ENCODE measurements at regions not wholly inside any gene's neighbourhood (a gene's known extent, or its start where the extent isn't known, plus 50 kb on each side); places are given as distances from the start of the nearest gene placed in this dataset.

GRCh38 chr10:113259576-113260226 is 293.2 kb upstream of the HABP2 start:
- no peak for DNase-seq (ENCODE audit: low read depth)

- DNase-seq (ENCODE audit: low read depth) = no peak
Observed at GRCh38 chr10:113261161-113261560, 291.7 kb upstream of the HABP2 start.

GRCh38 chr10:113261611-113262091 is 291.2 kb upstream of the HABP2 start:
- no peak for DNase-seq (ENCODE audit: low read depth)

- no peak for DNase-seq (ENCODE audit: low read depth)
Observed at GRCh38 chr10:113263056-113263455, 289.8 kb upstream of the HABP2 start.

- DNase-seq (ENCODE audit: low read depth) = no peak
Observed at GRCh38 chr10:113264333-113265131, 288.3 kb upstream of the HABP2 start.

- DNase-seq (ENCODE audit: low read depth) = no peak
Observed at GRCh38 chr10:113266147-113266546, 286.7 kb upstream of the HABP2 start.

- peak; percentile 69 for DNase-seq (ENCODE audit: low read depth)
Observed at GRCh38 chr10:113267619-113268562, 285.0 kb upstream of the HABP2 start.

GRCh38 chr10:113269333-113269732 is 283.5 kb upstream of the HABP2 start:
- no peak for DNase-seq (ENCODE audit: low read depth)

GRCh38 chr10:113272511-113272910 is 280.3 kb upstream of the HABP2 start:
- DNase-seq (ENCODE audit: low read depth) = no peak

- DNase-seq (ENCODE audit: low read depth) = no peak
Observed at GRCh38 chr10:113273181-113274163, 279.4 kb upstream of the HABP2 start.

GRCh38 chr10:113274176-113274829 is 278.6 kb upstream of the HABP2 start:
- DNase-seq (ENCODE audit: low read depth) = peak; percentile 66

- DNase-seq (ENCODE audit: low read depth) = no peak
Observed at GRCh38 chr10:113278221-113278620, 274.6 kb upstream of the HABP2 start.

- no peak for DNase-seq (ENCODE audit: low read depth)
Observed at GRCh38 chr10:113278664-113279063, 274.2 kb upstream of the HABP2 start.

GRCh38 chr10:113279262-113279661 is 273.6 kb upstream of the HABP2 start:
- DNase-seq (ENCODE audit: low read depth) = no peak

GRCh38 chr10:113282564-113282963 is 270.3 kb upstream of the HABP2 start:
- DNase-seq (ENCODE audit: low read depth) = no peak

GRCh38 chr10:113283189-113283588 is 269.7 kb upstream of the HABP2 start:
- no peak for DNase-seq (ENCODE audit: low read depth)

GRCh38 chr10:113284635-113285034 is 268.2 kb upstream of the HABP2 start:
- no peak for DNase-seq (ENCODE audit: low read depth)

GRCh38 chr10:113285305-113285704 is 267.5 kb upstream of the HABP2 start:
- DNase-seq (ENCODE audit: low read depth) = no peak

- DNase-seq (ENCODE audit: low read depth) = no peak
Observed at GRCh38 chr10:113287592-113287991, 265.3 kb upstream of the HABP2 start.

- no peak for DNase-seq (ENCODE audit: low read depth)
Observed at GRCh38 chr10:113290137-113290536, 262.7 kb upstream of the HABP2 start.

- no peak for DNase-seq (ENCODE audit: low read depth)
Observed at GRCh38 chr10:113291413-113291812, 261.4 kb upstream of the HABP2 start.
